Jurkat, Clone E6-1 (cell line): ENCODE measurements at regions not wholly inside any gene's neighbourhood (a gene's known extent, or its start where the extent isn't known, plus 50 kb on each side); places are given as distances from the start of the nearest gene placed in this dataset.
"Not testable (repeated sequence)": the region's sequence is repeated elsewhere in the genome, so short reads cannot be mapped to it uniquely, and the experiment has no call there.

Experiments used
- DNase-seq: peaks from one replicate; pipeline ENCODE4 v3.0.0-alpha.2; 2011; ENCODE audit warnings: low read depth, low spot score
- H3K4me3 ChIP-seq: 2 replicates; pipeline ENCODE4 v1.5.1; 2011; ENCODE audit warnings: mild to moderate bottlenecking, low read length, control low read depth, moderate library complexity

DNA sequence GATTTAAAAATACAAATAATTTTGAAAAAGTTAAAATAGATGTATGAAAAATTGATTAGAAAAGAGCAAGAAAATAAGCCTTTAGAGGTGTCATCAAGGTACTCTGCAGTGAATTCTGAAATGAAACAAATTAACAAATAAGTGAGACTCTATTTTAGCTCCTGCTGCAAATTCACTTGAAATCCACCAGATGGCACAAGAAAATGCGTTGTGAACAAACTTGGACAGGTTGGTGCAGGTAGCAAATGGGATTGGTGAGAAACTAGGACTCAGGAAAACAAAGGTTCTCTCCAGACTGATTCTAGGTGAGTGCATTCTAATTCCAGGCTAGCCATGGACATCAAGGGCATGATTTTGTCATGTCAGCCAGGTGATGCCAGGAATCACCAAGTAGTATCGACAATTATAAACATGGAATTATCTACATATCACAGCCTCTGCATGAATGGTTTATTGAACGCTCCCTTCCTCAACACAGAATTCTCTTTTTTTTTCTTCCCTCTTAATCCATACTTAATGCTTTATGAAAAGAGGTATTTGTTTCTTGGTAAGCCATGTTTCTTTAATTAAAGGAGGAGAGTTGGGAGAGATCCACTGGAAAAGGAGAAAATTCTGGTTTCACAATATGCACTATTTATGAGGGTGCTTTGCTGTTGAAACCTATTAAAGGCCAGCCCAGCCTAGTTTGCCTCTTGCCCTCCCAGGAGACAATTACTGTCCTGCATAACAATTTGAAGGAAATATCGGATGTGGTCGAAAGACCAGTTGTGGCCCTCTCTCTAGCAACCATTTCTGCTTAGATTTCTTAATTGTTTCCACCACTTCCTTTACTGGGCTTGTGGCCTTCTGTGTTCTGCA lies 118.1 kb downstream of the ZNF365 start:
- no peak overlapping the region for H3K4me3 ChIP-seq
- peak; percentile 23 for DNase-seq

DNA sequence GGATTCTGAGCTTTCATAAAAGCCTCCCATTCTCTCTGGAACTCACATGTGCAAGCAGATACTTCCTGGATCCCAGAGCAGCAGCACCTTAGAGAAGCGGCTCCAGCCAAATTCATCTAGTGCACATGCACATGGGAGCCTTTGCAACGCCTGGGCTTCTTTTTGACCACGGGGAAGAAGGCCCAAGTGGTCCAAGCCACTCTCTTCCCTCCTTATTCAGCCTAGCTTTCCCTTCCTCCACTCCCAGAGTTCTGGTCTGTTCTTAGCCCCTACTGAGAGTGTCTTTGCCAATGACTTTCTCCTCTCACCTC lies 118.7 kb downstream of the ZNF365 start:
- DNase-seq, result no peak
- no peak overlapping the region for H3K4me3 ChIP-seq

DNA sequence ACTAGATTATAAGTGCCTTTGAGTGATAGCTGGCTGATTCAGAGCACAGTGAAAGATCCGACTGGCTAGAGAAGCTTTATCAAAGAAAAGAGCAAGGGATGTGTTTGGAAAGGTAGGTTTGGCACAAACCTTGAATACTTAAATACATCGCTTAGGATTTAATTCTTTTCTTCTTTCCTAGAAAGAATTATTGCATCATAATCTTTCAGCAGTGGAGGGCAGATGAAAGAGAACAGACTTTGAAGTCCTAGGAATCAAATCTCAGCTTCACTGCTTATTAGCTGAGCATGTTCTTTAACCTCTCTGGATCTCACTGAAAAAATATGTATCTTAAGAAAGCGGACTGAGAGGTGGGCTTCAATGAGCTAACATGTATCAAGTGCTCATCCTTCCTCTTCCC lies 122.8 kb downstream of the ZNF365 start:
- DNase-seq, result no peak
- H3K4me3 ChIP-seq, result no peak overlapping the region

DNA sequence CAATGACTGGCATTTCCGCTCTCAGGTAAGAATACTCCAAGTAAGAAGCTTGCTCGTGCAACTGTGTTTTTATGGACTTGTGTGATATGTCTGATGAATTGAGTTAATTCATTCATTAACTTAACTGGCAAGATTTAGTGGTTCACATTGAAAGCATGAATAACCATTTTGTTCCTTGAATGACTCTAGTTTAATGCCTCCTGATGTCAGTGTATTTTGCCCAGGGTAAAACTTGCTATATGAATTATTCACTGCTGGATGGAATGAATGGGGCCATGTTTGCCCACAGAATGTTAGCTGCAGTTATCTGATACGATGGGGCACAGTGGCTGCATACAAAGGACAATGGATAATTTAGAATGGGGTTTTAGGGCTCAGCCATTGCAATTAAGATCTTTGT lies 124.1 kb downstream of the ZNF365 start:
- DNase-seq, result no peak
- no peak overlapping the region for H3K4me3 ChIP-seq

DNA sequence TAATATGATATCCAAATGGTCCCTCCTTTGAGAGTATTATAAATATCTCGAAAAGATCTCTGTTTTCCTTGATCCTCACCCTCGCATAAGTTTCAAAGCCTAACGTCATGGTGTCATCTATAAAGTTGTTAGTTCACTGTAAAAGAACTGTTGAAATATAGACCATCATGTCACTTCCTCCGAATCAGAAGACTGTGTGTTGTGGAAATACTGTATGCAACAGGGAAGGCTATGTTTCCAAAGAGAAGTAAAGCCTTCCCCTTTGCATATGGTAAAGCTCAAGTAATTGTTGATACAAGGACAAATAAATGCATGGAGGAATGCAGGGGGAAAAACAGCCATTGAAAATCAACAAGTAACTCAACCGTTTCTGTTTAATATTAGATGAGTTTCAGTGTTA lies 125.9 kb downstream of the ZNF365 start:
- not testable (repeated sequence) for H3K4me3 ChIP-seq, DNase-seq

DNA sequence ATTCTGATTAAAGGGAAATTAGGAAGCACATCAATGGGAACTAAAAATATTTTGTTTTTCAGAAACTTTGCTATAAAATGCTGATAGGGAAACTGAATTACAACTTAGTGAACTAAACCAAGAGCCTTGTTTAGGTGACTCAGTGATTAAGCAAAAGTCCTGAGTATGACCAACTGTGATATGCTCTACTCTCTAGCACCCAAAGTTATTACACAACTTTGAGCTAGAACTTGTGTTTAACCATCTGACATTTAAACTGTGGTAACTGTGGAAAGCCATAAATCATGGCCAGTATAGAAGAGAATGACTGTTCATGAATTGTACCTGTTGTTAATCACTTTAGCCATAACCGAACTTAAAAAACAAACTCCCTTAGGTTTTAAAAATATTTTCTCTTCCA lies 127.4 kb downstream of the ZNF365 start:
- no peak for DNase-seq
- H3K4me3 ChIP-seq, result no peak overlapping the region

DNA sequence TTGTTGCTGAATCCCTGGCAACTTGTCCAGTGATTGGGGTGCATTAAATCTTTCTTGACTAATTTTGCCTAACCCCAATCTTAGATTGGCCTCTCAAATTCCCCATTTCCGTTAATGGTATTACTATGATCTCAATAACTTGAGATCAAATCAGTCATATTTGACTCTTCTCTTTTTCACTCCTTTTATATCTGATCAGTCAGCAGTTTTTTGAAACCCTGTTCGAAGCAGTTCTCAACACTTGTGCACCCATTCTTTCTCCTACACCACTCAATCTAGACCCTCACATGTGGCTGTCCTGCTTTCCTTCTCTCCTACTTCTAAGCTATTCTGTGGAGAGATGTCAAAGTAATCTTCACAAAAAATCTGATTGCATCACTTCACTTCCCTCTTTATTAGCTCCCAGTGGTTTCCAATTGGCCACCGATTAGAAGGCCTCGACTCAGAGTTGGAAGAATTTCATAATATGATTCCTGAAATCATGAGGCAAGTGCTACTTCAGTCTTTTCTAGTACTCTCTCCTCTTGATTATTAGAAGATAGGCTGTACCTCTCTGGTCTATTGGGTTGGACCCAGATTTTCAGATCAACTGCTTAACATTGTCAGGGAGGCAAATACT lies 128.9 kb downstream of the ZNF365 start:
- DNase-seq, result no peak

DNA sequence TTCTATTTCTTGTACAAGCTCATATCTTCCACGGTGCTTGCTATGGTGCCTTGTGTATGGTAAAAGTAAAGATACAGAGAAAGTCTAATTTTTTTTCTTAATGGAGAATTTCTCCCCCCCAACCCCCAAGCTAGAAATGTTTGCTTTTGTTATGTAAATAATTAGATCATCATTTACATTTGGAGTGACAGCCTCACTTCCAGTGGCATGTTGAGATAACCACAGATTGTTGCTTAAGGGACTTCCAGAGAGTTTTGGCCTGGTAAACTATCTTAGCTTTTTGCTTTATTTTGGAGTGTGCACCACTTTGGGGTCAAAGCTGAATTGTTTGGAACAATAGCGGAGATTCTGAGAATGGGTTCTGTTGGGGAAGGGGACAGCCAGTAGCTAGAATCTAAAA lies 129.7 kb downstream of the ZNF365 start:
- no peak overlapping the region for H3K4me3 ChIP-seq
- DNase-seq, result no peak

More for the DNA sequence above, 128.9 kb downstream of the ZNF365 start:
- H3K4me3 ChIP-seq, result no peak overlapping the region

DNA sequence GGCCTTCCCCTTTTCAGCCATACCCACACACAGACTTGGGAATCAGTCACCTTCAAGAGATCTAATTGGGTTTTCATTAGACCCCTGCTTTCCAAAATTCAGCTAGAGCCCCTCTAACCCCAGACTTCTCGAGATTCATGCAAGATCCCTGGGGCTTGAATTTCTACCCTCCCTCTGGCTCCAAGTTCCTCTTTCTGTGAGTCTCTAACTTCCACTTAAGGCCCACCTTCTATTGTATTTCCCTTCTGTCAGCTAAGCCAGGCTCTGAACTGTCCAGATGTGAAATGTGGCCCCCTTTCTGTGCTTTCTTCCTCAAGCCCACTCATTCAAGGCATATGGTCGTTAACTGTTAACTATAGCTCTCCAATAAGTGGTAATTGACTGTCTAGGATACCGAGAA lies 132.2 kb downstream of the ZNF365 start:
- H3K4me3 ChIP-seq, result no peak overlapping the region
- DNase-seq, result no peak

DNA sequence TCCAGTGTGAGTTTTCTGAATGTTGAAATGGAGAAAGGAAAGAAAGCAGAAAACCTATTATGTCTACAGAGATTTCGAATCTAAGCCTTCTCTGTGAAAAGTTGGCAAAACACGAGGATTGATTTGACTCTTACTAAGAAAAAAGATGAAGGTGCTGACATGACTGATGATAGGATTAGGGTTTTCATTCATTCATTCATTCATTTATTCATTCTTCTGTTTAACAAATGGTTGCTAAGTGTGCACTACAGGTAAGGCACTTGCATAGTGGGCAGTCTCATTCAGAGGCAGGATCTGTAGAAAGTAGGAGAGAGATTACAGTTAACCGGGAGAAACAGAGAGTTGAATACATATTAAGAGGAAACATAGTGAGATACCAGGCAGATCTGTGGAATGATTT lies 137.1 kb downstream of the ZNF365 start:
- DNase-seq, result no peak
- no peak overlapping the region for H3K4me3 ChIP-seq

DNA sequence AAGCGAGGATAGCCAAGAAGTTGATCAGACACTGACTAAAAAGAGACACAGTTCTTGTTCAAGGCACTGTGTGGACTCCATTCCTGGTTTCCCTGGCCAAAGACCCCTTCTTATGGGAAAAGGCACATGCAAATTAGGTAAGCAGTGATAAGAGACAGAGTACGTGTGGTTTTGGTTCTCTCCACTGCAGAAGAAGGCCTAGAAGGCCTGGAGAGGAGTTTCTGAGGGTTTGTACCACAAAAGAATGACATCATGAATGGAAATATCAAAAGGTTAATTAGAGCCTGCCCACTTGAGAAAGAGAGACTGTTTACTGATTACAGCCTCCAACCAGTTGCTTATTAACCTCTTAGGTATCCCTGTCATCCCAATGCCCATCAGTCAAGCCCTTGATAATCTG lies 137.5 kb downstream of the ZNF365 start:
- H3K4me3 ChIP-seq, result no peak overlapping the region
- no peak for DNase-seq

DNA sequence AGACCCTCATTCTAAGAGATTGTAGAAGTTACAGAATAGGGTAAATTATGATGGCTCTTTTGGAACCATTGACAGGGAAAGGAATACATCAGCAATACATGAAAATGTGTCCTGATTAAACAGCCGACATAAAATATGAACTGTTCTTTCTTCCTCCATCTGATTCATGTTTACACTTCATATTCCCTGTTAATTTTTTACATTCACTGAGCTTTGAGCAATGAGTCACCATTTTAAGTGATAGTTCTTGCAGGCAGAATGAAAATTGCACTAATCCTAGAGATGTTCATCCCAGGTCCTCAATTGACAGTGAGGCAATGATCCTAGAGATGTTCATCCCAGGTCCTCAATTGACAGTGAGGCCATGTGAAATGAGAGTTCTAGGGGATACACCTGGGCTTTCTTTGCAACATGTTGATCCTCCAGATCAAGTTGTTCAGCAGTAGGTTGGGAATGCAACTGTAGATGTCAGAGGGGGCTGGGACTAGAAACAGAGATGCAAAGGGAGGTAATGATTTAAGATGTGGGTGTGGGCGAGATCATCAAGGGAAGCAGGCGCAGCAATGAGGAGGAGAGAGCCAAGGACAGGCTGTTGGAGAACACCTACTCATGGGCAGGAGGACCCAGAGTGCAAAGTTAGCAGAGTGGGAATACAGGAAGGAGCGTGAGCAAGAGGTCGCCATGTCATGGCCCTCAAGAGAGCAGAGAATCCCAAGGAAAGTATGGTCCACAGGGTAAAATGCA lies 138.7 kb downstream of the ZNF365 start:
- no peak for DNase-seq
- no peak overlapping the region for H3K4me3 ChIP-seq

DNA sequence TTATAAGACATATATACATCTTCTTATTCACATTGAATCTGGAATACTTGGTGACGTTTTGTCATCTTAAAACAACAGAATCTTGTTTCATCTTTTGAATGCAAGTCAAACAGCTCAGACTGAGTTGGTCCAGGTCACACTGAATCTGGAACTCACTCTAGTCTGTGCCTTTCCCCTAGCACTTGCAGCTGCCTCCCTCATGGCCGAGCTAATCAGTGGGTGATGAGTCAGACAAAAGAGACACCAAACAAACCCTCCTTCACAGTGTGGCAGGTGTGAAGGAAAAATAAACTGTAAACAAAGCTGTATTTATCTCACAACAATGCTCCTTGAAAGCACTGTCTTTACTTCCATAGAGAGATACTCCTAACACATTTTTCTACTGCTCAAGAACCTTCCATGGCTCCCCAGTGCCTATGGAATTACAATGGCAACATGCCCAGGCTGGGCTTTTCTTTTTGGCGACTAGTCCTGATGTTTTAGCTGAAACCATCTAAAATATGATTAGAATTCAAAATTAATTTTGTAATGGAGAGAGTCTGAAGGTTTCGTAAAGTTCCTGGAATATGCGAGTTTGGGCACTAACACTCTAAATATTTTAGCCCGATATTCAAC lies 140.0 kb downstream of the ZNF365 start:
- no peak overlapping the region for H3K4me3 ChIP-seq
- no peak for DNase-seq

DNA sequence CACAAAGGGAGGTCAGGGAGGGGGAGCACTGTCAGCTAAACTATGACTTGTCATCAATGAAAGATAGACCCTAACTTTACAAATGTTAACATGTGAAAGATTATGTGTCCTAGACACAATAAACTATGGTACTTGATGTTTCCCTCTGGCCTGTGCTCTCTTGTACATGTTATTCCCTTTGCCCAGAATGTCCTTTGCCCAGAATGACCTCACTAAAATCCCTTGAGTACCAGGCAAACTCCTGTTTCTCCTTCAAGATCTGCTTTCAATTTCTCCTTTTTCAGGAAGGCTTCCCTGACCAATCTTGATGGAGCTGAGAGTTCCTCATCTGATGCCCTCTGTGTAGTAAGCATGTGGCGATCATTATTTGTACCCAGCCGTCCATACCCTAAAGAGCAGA lies 143.1 kb downstream of the ZNF365 start:
- no peak overlapping the region for H3K4me3 ChIP-seq
- DNase-seq, result no peak

DNA sequence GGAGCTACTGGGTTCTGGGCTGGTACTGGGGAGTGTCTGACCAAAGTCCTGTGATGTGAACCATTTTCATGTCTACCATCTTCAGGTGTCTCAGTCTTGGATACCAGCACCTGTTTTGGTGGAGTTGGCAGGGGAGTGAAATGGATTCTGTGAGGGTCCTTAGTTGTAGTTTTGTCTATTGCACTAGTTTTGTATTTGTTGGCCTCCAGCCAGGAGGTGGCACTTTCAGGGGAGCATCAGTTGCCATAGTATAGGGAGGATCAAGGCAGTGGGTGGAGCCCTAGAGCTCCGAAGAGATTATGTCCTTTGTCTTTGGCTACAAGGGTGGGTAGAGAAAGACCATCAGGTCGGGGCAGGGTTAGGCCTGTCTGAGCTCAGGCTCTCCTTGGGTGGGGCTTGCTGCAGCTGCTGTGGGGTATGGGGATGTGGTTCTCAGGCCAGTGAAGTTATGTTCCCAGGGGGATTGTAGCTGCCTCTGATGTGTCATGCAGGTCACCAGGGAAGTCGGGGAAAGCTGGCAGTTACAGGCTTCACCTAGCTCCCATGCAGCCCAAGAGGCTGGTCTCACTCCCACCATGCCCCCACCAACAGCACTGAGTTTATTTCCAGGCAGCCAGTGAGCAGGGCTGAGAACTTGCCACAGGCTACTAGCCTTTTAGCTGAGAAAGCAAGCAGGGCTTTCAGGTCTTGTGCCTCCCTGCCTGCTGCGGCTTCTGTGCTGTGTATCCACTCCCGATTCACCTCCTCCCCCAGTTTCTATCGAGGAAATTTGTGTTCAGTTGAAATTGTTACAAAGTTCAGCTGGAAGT lies 153.1 kb downstream of the ZNF365 start:
- H3K4me3 ChIP-seq, result peak overlapping the region; percentile 8; the same call in 1 of the 2 replicates
- peak; percentile 60 for DNase-seq

DNA sequence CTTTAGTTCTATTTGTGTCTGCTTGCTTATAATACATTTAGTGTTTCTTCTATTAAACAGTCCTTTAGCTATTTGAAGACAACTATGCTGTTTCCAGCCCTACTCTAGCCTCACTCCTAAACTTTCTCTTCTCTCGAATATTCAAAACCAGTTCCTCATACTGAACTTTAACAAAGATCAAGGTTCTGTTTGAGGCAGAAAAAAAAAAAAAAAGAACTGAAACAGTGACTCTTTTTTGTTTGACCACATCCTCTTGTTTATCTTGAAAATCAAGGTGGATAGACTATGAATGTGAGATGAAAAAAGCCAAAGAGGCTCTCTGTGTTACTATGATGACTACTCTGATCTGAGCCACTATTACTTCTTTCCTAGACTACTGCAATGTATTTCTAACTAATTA lies 154.3 kb downstream of the ZNF365 start:
- DNase-seq, result peak; percentile 91
- H3K4me3 ChIP-seq, result no peak overlapping the region

DNA sequence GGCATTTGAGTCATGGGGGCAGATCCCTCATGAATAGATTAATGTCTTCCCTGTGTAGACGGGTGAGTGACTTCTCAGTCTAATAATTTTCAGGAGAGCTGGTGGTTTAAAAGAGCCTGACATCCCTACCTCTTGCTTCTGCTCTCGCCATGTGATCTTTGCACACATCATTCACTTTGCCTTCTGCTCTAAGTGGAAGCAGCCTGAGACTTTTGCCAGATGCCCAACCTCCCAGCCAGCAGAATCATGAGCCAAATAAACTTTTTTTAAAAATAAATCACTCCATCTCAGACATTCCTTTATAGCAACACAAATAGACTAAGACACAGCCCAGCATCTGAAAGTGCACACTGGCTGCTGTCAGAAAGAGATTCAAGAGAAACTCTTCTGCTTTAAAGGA lies 155.2 kb downstream of the ZNF365 start:
- H3K4me3 ChIP-seq, result no peak overlapping the region
- no peak for DNase-seq

DNA sequence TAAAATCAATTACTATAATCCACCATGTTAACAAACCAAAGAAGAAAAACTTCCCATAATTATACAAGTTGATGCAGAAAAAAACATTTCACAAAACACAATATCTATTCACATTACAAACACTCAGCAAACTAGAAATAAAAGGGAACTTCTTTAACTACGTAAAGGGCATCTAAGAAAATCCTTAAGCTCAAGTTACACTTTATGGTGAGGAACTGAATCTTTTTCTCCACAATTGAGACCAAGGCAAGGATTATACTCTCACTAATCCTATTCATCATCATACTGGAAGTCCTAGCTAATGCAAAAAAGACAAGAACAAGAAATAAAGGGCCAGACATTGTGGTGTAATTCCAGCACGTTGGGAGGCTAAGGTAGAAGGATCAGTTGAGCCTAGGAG lies 159.9 kb downstream of the ZNF365 start:
- H3K4me3 ChIP-seq, result no peak overlapping the region
- no peak for DNase-seq

DNA sequence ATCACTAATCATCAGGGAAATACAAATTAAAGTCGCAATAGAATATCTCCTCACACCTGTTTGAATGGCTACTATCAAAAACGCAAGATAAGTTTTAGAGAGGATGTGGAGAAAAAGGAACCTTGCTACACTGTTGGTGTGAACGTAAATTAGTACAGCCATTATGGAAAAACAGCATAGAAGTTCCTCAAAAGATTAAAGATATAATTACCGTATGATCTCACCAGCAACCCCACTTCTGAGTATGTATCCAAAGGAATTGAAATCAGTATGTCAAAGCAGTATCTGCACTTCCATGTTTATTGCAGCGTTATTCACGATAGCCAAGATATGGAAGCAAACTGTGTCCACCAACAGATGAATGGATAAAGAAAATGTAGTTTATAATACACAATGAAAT lies 164.4 kb downstream of the ZNF365 start:
- H3K4me3 ChIP-seq, result no peak overlapping the region
- DNase-seq, result no peak
